Thyroid gland (tissue), 4 donors: ENCODE measurements at regions not wholly inside any gene's neighbourhood (a gene's known extent, or its start where the extent isn't known, plus 50 kb on each side); places are given as distances from the start of the nearest gene placed in this dataset.

Experiments used
- CTCF ChIP-seq, 6 experiments: fragments of 200-600 bp in 3 of 6; fragments of 450-650 bp in 3 of 6; sonication (generic) in 3 of 6; IDR thresholded peaks; one replicate each; pipeline ENCODE4 v1.5.1; 2016 to 2019; ENCODE audit warnings: antibody characterized with exemption in 6 of 6, mild to moderate bottlenecking in 2 of 6, inconsistent platforms in 1 of 6, moderate library complexity in 1 of 6
- POLR2A ChIP-seq, 2 donors: fragments of 450-650 bp; IDR thresholded peaks; one replicate each; pipeline ENCODE4 v1.6.1; 2017; ENCODE audit warnings: antibody characterized with exemption in 2 of 2, mild to moderate bottlenecking in 2 of 2, moderate library complexity in 1 of 2

GRCh38 chr4:60209588-60209987 lies 990.5 kb upstream of the ADGRL3 start:
- TF ChIP-seq CTCF (IDR thresholded peaks at IDR 0.05) (no peak), POLR2A (IDR thresholded peaks at IDR 0.05) (no peak)
